ENCODE measurements at regions not wholly inside any gene's neighbourhood (a gene's known extent, or its start where the extent isn't known, plus 50 kb on each side); places are given as distances from the start of the nearest gene placed in this dataset.

DNA sequence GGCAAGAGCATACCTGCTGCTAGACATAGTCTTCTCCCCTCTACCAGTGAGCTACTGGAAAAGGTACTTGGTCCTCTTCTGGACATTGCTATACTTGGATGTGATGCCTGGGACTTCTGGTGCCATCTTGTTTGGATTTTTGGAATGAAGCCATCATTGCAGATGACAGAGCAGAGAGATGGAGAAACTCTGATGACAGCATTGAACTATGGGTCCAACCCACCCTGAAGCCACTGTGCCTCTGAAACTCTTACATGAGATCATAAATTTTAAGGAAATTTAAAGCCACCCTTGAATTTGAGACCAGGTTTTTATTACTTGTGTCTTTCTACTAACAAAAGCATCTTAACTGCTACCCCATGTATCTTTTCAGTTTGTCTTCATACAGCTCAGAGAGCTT is 151.1 kb upstream of the SMIM23 start:
- CTCF ChIA-PET: no interaction called here

DNA sequence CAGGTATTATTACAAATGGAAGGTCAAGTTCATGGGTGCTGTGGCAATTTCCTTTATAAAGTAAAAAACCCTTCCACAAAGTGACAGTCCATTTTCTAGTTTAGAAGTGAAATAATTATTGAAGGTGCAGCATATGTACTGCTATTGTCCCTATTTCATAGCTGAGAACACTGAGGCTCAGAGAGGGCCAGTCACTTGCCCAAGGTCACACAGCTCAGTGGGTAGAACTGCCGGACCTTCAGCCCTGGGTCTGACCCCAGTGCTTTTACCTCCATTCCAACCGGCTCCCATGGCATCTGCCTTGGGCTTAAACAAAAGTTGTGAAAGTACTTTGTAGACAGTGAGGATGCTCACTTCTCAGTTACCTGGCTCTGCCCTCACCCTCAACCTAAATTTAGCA is 150.6 kb upstream of the SMIM23 start:
- no peaks in the 10 kb centered on the region for H3K27me3 ChIP-seq (replicated peaks; ENCODE audit: insufficient read depth, low read depth, low read length, poor library complexity)
- intact Hi-C loops (cut with micrococcal nuclease; ENCODE audit: unreplicated experiment): loop anchor here (10.0 kb wide), 2 partner anchors 220 to 410 kb away; no protein-coding TSS in a partner anchor

More for the DNA sequence above, 151.1 kb upstream of the SMIM23 start:
- Histone ChIP-seq H3K27me3 (replicated peaks; ENCODE audit: insufficient read depth, low read depth, low read length, poor library complexity) (no peaks in the 10 kb centered on the region), H3K4me1 (ENCODE audit: insufficient read depth, low read length, poor library complexity, severe bottlenecking) (no peaks in the 10 kb centered on the region), H3K36me3 (ENCODE audit: insufficient read depth, low read length, poor library complexity, severe bottlenecking) (no peaks in the 10 kb centered on the region), H3K27ac (ENCODE audit: low read depth, low read length, poor library complexity, severe bottlenecking) (no peak overlapping the region), H3K4me3 (ENCODE audit: low read depth, low read length, poor library complexity, severe bottlenecking) (no peak overlapping the region), H3K9me3 (ENCODE audit: low read depth, low read length, poor library complexity, severe bottlenecking) (no peaks in the 10 kb centered on the region)
- TF ChIP-seq EZH2 (IDR thresholded peaks at IDR 0.05; ENCODE audit: borderline replicate concordance, low read depth, low read length, poor library complexity, severe bottlenecking): no peak
- TF ChIP-seq, protein P1, sequence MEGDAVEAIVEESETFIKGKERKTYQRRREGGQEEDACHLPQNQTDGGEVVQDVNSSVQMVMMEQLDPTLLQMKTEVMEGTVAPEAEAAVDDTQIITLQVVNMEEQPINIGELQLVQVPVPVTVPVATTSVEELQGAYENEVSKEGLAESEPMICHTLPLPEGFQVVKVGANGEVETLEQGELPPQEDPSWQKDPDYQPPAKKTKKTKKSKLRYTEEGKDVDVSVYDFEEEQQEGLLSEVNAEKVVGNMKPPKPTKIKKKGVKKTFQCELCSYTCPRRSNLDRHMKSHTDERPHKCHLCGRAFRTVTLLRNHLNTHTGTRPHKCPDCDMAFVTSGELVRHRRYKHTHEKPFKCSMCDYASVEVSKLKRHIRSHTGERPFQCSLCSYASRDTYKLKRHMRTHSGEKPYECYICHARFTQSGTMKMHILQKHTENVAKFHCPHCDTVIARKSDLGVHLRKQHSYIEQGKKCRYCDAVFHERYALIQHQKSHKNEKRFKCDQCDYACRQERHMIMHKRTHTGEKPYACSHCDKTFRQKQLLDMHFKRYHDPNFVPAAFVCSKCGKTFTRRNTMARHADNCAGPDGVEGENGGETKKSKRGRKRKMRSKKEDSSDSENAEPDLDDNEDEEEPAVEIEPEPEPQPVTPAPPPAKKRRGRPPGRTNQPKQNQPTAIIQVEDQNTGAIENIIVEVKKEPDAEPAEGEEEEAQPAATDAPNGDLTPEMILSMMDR (conservative IDR thresholded peaks at IDR 0.05; ENCODE audit: low read depth, low read length): no peak
- BruUV-seq (replicated peaks): no TSS peak
- no peak for DNase-seq (ENCODE audit: low spot score)
- POLR2A ChIA-PET (ENCODE audit: low non-redundant PET): no interaction called here
- intact Hi-C loops (cut with micrococcal nuclease; ENCODE audit: unreplicated experiment): loop anchor here (10.0 kb wide), 2 partner anchors 220 to 410 kb away; no protein-coding TSS in a partner anchor

DNA sequence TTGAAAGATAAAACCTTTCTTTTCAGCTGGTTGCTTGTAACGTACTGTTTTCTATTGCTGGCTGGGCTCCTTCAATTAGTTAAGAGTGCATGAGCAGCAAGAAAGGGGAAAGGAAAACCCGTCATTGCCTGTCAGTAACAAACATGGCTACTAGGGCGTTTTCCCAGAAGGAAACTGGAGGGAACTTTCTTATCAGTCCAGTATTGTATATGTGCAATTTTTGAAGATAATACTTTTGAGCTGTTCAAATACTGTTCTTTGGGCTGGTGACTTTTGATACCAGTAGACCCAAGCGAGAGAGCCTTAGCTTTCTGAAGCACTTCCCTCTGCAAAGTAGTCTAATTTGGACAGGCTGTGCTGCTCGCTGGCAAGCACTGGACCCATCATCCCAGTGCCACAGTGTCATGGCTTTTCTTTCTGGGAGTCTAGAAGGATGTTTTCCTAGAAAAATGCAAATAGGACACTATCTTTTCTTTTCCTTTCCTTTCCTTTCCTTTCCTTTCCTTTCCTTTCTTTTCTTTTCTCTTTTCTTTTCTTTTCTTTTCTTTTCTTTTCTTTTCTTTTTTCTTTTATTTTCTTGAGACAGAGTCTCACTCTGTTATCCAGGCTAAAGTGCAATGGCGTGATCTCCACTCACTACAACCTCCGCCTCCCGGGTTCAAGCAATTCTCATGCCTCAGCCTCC is 149.9 kb upstream of the SMIM23 start:
- TF ChIP-seq, protein P1 (conservative IDR thresholded peaks at IDR 0.05; ENCODE audit: low read depth, low read length): no peak
- POLR2A ChIA-PET (ENCODE audit: low non-redundant PET): no interaction called here
- no peaks in the 10 kb centered on the region for H3K36me3 ChIP-seq (ENCODE audit: insufficient read depth, low read length, poor library complexity, severe bottlenecking)
- no peak for DNase-seq (ENCODE audit: low spot score)
- no peaks in the 10 kb centered on the region for H3K9me3 ChIP-seq (ENCODE audit: low read depth, low read length, poor library complexity, severe bottlenecking)
- no peak overlapping the region for H3K4me3 ChIP-seq (ENCODE audit: low read depth, low read length, poor library complexity, severe bottlenecking)
- no TSS peak for BruUV-seq (replicated peaks)
- CTCF ChIA-PET: no interaction called here
- intact Hi-C loops (cut with micrococcal nuclease; ENCODE audit: unreplicated experiment): loop anchor here (10.0 kb wide), 2 partner anchors 219 to 409 kb away; no protein-coding TSS in a partner anchor
- no peaks in the 10 kb centered on the region for H3K27me3 ChIP-seq (replicated peaks; ENCODE audit: insufficient read depth, low read depth, low read length, poor library complexity)
- no peak overlapping the region for H3K27ac ChIP-seq (ENCODE audit: low read depth, low read length, poor library complexity, severe bottlenecking)
- no peaks in the 10 kb centered on the region for H3K4me1 ChIP-seq (ENCODE audit: insufficient read depth, low read length, poor library complexity, severe bottlenecking)

More for the DNA sequence above, 150.6 kb upstream of the SMIM23 start:
- Histone ChIP-seq H3K36me3 (ENCODE audit: insufficient read depth, low read length, poor library complexity, severe bottlenecking) (no peaks in the 10 kb centered on the region), H3K4me1 (ENCODE audit: insufficient read depth, low read length, poor library complexity, severe bottlenecking) (no peaks in the 10 kb centered on the region), H3K4me3 (ENCODE audit: low read depth, low read length, poor library complexity, severe bottlenecking) (no peak overlapping the region), H3K9me3 (ENCODE audit: low read depth, low read length, poor library complexity, severe bottlenecking) (no peaks in the 10 kb centered on the region), H3K27ac (ENCODE audit: low read depth, low read length, poor library complexity, severe bottlenecking) (no peak overlapping the region)
- ChIA-PET POLR2A (ENCODE audit: low non-redundant PET) (no interaction called here), CTCF (no interaction called here)
- no TSS peak for BruUV-seq (replicated peaks)
- TF ChIP-seq, protein P1 (conservative IDR thresholded peaks at IDR 0.05; ENCODE audit: low read depth, low read length): no peak
- no peak for TF ChIP-seq EZH2 (IDR thresholded peaks at IDR 0.05; ENCODE audit: borderline replicate concordance, low read depth, low read length, poor library complexity, severe bottlenecking)
- DNase-seq (ENCODE audit: low spot score): no peak

Measured in A673 (cell line).